ENCODE measurements at regions not wholly inside any gene's neighbourhood (a gene's known extent, or its start where the extent isn't known, plus 50 kb on each side); places are given as distances from the start of the nearest gene placed in this dataset.

- TF ChIP-seq POLR2A (IDR thresholded peaks at IDR 0.05) (no peak), CTCF (IDR thresholded peaks at IDR 0.05) (no peak)
- 89 to 97% methylated on average over 2 of the region's 2 CpGs for WGBS, 2 donors
- H3K4me3 ChIP-seq (ENCODE audit: low read depth, poor library complexity, severe bottlenecking) = no peak overlapping the region
- intact Hi-C loops (cut with DNase I; ENCODE audit: low total_unique reads) = no loop called here
- no peak for DNase-seq (ENCODE audit: low spot score in 2 of 2)
Measured at GRCh38 chr3:30259730-30260129, 346.7 kb upstream of the TGFBR2 start.

GRCh38 chr3:30260762-30261161, 345.6 kb upstream of the TGFBR2 start:
- TF ChIP-seq CTCF (IDR thresholded peaks at IDR 0.05) = no peak
- no peak for TF ChIP-seq POLR2A (IDR thresholded peaks at IDR 0.05)
- H3K4me3 ChIP-seq (ENCODE audit: low read depth, poor library complexity, severe bottlenecking) = no peak overlapping the region
- no peak for DNase-seq (ENCODE audit: low spot score in 2 of 2)
- WGBS, 2 donors = 43 to 63% methylated on average over 3 of the region's 3 CpGs
- intact Hi-C loops (cut with DNase I; ENCODE audit: low total_unique reads) = no loop called here

- intact Hi-C loops (cut with DNase I; ENCODE audit: low total_unique reads) = no loop called here
- WGBS, 2 donors = 69 to 88% methylated on average over 5 of the region's 5 CpGs
- no peak for DNase-seq (ENCODE audit: low spot score in 2 of 2)
- no peak overlapping the region for H3K4me3 ChIP-seq (ENCODE audit: low read depth, poor library complexity, severe bottlenecking)
- no peak for TF ChIP-seq POLR2A (IDR thresholded peaks at IDR 0.05)
- no peak for TF ChIP-seq CTCF (IDR thresholded peaks at IDR 0.05)
Measured at GRCh38 chr3:30263238-30263924, 343.0 kb upstream of the TGFBR2 start.

- DNase-seq (ENCODE audit: low spot score in 2 of 2) = no peak
- no peak for TF ChIP-seq CTCF (IDR thresholded peaks at IDR 0.05)
- TF ChIP-seq POLR2A (IDR thresholded peaks at IDR 0.05) = no peak
- H3K4me3 ChIP-seq (ENCODE audit: low read depth, poor library complexity, severe bottlenecking) = no peak overlapping the region
- WGBS, 2 donors = 89 to 92% methylated on average over 4 of the region's 4 CpGs
- intact Hi-C loops (cut with DNase I; ENCODE audit: low total_unique reads) = no loop called here
Measured at GRCh38 chr3:30263925-30264313, 342.5 kb upstream of the TGFBR2 start.

GRCh38 chr3:30266524-30266923, 339.9 kb upstream of the TGFBR2 start:
- intact Hi-C loops (cut with DNase I; ENCODE audit: low total_unique reads) = no loop called here
- WGBS, 2 donors = 73 to 78% methylated on average over 2 of the region's 2 CpGs
- no peak overlapping the region for H3K4me3 ChIP-seq (ENCODE audit: low read depth, poor library complexity, severe bottlenecking)
- no peak for TF ChIP-seq CTCF (IDR thresholded peaks at IDR 0.05)
- TF ChIP-seq POLR2A (IDR thresholded peaks at IDR 0.05) = no peak
- no peak for DNase-seq (ENCODE audit: low spot score in 2 of 2)

- H3K4me3 ChIP-seq (ENCODE audit: low read depth, poor library complexity, severe bottlenecking) = no peak overlapping the region
- intact Hi-C loops (cut with DNase I; ENCODE audit: low total_unique reads) = no loop called here
- WGBS, 2 donors = 72 to 81% methylated on average over 4 of the region's 4 CpGs
- DNase-seq (ENCODE audit: low spot score in 2 of 2) = no peak
- no peak for TF ChIP-seq CTCF (IDR thresholded peaks at IDR 0.05)
- no peak for TF ChIP-seq POLR2A (IDR thresholded peaks at IDR 0.05)
Measured at GRCh38 chr3:30268288-30268687, 338.1 kb upstream of the TGFBR2 start.
